Activated CD8-positive, alpha-beta memory T cell treated with anti-CD3 and anti-CD28 coated beads, Interleukin-2, amount 50 U/mL, for 24 hours (primary cell): ENCODE measurements at regions not wholly inside any gene's neighbourhood (a gene's known extent, or its start where the extent isn't known, plus 50 kb on each side); places are given as distances from the start of the nearest gene placed in this dataset.

Source experiments
- DNase-seq: peaks from one replicate; pipeline ENCODE4 v3.0.0-alpha.2; 2020; ENCODE audit errors: extremely low read depth

GRCh38 chr22:22395245-22395644 lies 113.3 kb downstream of the ZNF280B start:
- DNase-seq = no peak

DNA sequence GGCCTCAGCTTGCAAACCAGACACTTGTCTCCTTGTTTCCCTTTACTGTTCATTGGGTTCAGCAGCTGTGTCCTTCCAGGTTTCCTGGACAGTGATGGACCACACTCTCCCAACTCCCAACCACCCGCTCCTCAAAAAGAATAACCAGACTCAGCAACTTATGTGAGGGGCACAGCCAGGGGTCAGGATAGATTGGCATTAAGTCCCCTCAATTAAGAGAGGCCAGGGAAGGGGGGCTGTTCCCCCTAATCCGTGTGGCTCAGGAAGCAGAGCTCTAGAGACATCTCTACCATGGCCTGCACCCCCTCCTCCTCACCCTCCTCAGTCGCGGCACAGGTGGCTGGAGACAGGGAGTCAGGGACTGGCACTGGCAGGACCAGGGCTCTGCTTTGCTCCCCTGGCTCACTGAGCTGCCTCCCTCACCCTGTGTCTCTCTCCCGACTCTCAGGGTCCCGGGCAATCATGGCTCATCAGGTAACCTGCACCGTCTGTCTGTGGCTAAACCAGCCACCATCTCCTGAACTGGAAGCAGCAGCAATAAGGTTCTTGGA lies 111.7 kb downstream of the ZNF280B start:
- no peak for DNase-seq

- no peak for DNase-seq
These were observed 111.2 kb downstream of the ZNF280B start for GRCh38 chr22:22397292-22397870.

DNA sequence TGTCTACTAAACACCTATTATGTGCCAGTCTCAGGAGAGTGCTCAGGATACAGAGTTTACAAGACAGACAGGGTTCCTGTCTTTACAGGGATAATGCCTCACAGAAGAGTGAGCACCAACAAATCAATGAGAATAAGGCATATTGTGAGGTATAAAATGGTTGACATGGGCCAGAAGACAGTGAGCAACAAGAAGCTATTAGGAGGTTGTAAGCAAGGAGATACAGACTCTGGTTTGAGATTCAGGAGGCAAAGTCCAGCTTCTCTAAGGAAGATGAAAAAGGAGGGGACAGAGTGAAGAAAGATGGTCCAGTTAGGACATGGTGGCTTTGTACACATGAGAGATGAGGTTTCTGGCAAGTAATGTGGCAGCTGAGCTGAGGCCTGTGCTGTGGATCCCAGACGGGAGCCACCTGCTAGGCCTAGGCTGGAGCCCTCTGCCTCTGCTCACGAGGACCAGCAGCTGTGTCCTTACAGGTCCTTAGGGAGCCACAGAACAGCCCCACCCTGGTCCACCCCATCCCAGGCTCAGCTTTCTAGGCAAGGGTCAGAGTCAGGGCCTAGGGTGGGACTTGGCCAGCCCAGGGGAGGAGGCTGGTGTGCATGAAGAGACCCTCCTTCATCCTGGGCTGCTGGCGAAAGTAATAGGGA lies 110.5 kb downstream of the ZNF280B start:
- DNase-seq = no peak

DNA sequence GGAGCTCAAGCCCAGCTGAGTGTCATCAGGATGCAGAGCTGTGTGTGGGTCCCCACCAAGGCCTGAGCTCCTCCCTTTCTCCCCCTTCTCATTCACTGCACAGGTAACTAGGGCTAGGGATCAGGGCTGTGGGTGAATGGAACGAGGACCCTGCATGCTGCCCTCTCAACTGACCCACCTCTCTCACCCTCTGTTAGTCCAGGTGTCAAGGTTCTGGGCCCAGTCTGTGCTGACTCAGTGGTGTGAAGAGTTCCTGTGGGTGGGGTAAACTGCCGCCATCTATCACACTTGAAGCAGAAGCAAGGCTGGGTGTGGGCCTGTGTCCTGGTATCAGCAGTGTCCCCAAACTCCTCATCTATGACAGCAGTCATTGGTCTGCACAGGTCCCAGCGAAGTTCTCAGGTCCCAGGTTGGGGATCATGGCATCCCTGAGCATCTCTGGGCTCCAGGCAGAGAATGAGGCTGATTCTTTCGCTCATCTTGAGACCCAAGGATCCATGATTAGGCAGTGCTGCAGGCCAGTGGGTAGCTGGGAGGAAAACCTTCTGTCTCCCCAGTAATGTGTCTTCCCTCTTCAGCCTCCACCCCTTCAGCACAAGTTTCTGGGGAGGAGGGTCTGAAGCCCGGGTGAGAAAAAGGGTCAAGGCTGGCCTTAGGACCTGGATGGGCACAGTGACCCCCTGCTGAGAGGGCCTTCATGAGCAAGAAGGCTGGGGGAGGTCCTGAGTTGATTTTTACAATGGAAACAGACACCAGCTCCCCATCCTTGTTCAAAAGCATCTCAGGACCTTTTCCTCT lies 109.8 kb downstream of the ZNF280B start:
- no peak for DNase-seq

DNA sequence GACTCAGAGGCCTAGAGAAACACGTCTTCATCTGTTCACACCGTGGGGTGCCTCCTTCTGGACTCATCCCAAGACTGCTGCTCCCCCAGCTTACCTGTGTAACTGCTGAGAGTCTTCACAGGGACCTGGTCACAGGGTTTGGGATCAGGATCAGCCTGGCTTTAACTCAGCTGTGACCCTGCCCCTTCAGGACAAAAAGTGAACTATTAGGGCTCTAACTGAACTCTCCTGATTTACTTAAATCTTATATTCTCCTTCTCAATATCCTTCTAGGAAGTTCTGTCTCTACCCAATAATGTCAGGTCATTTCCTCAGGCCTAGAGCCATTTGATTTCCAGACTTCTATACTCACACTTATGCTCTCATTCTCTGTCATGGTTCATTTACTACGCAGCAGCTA lies 108.4 kb downstream of the ZNF280B start:
- no peak for DNase-seq

- no peak for DNase-seq
These were observed 107.6 kb downstream of the ZNF280B start for GRCh38 chr22:22400964-22401363.

GRCh38 chr22:22401381-22401780 lies 107.2 kb downstream of the ZNF280B start:
- no peak for DNase-seq

DNA sequence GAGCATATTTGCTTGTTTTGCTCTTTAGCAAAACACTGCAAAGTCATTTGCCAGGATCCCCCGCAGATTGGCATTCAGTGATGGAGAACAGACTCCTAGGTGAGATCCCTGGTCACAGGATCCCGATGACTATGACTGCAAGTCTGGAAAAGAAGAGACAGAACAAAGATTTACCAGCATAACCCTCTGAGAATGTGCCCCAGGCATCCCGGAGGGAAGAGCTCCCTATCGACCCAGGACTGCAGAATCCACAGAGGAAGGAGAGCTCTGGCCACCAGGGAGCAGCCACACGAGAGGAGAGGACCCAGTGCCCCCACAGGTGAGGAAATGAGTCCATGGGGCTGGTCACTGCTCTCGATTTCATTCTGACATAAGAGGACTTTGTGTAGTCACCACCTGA lies 105.2 kb downstream of the ZNF280B start:
- DNase-seq = no peak

DNA sequence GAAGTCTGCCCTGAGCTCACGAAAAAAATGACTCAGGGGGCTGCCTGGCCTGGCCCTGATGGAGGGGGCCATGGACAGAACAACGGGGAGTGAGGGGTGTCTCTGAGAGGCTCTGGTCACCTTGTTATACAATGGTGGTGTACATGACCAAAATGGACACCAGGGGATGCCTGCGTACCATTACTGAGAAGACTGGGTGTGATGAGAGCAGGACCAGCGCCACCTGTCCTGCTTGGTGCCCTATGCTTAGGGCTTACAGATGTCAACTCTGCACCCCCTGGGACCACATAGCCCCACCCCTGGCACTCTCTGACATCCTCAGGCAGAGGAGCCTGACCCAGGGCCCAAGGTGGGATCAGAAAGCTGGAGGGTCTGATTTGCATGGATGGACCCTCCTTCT lies 104.8 kb downstream of the ZNF280B start:
- no peak for DNase-seq

DNA sequence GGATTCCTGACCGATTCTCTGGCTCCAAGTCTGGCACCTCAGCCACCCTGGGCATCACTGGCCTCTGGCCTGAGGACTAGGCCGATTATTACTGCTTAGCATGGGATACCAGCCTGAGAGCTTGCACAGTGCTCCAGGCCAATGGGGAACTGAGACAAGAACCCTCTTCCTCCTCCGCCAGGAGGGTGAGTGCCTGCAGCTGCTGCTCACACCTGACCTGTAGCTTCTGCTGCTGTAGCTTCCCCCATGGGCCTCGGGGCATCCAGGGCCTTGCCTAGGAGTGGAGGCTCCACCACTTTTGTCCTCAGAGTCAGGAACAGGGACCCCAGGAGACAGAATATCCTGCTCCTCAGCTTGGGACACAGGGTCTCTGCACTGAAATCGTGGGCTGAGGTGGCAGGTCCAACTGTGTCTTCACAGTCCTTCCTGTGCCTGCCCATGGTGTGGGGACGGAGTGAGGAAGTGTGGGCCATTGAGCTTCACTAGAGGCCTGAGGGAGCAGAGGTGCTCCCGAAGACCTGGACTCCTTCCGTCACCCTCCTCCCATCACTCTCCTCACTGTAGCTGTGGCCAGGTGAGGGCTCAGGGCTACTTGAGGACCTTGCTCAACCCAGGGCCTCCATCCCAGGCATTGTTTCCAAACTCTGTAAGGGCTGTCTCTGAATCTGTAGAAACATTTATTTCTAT lies 103.8 kb downstream of the ZNF280B start:
- DNase-seq = no peak

GRCh38 chr22:22406445-22407027 lies 102.0 kb downstream of the ZNF280B start:
- DNase-seq = no peak

GRCh38 chr22:22407061-22407460 lies 101.5 kb downstream of the ZNF280B start:
- DNase-seq = no peak

DNA sequence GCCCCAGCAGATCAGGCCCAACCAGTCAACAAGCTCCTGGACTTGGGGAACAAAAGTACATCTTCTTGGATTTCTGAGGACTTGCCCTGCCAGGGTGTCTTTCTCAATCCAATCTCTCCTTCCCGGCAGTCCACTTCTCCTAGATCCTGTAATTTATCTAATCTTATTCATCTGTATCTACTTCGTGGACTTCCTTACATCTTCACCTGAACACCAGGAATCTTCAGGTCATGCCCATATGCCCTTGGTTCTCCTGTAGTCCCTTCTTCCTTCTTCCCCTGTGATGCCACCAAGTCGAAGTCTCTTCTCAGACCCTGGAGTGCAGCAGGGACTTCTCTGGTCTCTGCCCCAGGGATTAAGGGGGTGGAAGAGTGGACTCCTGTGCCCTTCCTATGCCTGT lies 100.3 kb downstream of the ZNF280B start:
- DNase-seq = no peak

- DNase-seq = no peak
These were observed 99.5 kb downstream of the ZNF280B start for GRCh38 chr22:22408731-22409696.

DNA sequence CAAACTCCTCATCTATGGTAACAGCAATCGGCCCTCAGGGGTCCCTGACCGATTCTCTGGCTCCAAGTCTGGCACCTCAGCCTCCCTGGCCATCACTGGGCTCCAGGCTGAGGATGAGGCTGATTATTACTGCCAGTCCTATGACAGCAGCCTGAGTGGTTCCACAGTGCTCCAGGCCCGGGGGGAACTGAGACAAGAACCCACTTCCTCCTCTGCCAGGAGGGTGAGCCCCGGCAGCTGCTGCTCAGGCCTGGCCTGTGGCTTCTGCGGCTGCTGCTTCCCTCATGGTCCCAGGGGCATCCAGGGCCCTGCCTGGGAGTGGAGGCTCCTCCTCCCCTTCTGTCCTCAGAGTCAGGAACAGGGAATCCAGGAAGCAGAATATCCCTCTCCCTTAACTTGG lies 98.4 kb downstream of the ZNF280B start:
- DNase-seq = no peak

DNA sequence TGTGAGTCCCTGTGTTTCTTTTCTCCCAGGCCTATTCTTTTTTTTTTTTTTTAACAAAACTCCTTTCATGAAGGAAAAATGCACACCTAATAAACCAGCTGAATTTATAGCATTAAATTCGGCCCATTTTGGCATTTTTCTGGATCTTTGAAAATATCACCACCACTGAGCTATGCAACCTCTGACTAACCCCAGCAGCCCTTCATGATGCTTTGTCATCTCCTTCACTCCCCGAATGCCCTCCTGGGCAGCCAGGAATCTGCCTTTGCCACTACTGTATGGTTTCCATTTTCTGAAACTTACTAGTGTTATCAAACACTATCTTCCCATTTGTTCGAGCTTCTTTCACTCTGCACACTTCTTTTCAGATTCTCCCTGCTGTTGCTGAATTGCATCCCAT lies 97.9 kb downstream of the ZNF280B start:
- no peak for DNase-seq

GRCh38 chr22:22414266-22414665 lies 94.3 kb downstream of the ZNF280B start:
- no peak for DNase-seq

GRCh38 chr22:22417495-22418162 lies 90.9 kb downstream of the ZNF280B start:
- DNase-seq = no peak

- DNase-seq = no peak
These were observed 90.4 kb downstream of the ZNF280B start for GRCh38 chr22:22418163-22418549.
